CD4-positive, alpha-beta T cell treated with Interleukin-15 for 1 hour (primary cell): ENCODE measurements at regions not wholly inside any gene's neighbourhood (a gene's known extent, or its start where the extent isn't known, plus 50 kb on each side); places are given as distances from the start of the nearest gene placed in this dataset.
"Not testable (repeated sequence)": the region's sequence is repeated elsewhere in the genome, so short reads cannot be mapped to it uniquely, and the experiment has no call there.

ENCODE experiments used
- DNase-seq: peaks from one replicate; pipeline ENCODE4 v3.0.0-alpha.2; 2020

- DNase-seq, result no peak
Measured at GRCh38 chr1:213324859-213325258, 273.8 kb downstream of the RPS6KC1 start.

- DNase-seq, result no peak
Measured at GRCh38 chr1:213325482-213325881, 274.4 kb downstream of the RPS6KC1 start.

DNA sequence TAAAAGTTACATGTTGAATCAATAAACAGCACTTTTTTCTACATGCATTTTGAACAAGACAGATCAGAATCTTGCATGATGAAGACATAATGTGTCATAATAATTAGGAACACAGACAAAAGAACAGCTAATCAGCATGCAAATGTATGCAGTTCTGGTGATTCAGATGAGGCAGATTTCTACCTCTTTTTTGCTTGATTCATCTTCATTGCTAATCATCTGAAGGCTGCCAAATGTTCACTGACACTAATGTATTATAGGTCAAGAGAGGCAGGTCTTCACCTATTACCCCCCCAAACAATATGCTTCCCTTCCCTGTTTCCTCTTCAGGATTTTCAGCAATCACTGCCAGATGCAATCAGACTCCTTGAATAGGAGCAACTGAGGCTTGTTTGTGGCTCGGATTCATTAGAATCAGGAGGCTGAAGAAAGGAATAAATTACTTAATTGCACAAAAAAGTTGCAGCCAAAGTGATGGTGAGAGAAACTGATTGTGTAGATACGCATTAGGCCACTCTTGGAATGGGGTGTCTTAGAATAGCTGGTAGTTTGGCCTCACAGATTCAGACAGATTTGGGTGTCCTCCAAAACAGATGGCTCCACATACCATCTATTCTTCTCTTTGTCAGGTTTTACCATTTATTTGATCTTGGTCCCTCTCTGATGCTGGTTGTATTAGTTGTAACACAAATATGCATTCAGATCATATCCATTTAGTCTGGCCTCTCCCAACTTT, 275.4 kb downstream of the RPS6KC1 start:
- no peak for DNase-seq

- no peak for DNase-seq
Measured at GRCh38 chr1:213327017-213327667, 276.1 kb downstream of the RPS6KC1 start.

GRCh38 chr1:213329406-213330008, 278.5 kb downstream of the RPS6KC1 start:
- DNase-seq, result no peak

GRCh38 chr1:213330281-213330680, 279.2 kb downstream of the RPS6KC1 start:
- no peak for DNase-seq

- DNase-seq, result no peak
Measured at GRCh38 chr1:213331631-213332175, 280.7 kb downstream of the RPS6KC1 start.

DNA sequence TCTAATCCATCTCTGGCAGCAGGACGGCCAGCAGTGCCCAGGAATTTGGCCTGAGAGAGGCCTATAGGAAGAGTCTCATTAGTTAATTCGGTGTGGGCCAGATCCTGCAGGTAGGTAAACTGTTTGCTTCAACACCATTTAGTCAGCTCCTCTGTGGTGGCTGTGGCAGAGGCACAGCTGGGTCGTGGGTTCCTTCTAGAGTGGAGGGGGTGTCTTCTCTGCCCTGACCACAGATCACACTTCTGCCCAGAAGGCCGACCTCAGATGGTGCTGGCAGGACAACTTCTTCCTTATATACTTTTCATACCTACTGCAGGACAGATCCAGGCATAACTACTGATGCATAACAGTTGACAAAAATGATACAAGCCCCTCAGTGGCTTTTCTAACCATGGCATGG, 281.4 kb downstream of the RPS6KC1 start:
- DNase-seq, result no peak

- no peak for DNase-seq
Measured at GRCh38 chr1:213333121-213333520, 282.1 kb downstream of the RPS6KC1 start.

DNA sequence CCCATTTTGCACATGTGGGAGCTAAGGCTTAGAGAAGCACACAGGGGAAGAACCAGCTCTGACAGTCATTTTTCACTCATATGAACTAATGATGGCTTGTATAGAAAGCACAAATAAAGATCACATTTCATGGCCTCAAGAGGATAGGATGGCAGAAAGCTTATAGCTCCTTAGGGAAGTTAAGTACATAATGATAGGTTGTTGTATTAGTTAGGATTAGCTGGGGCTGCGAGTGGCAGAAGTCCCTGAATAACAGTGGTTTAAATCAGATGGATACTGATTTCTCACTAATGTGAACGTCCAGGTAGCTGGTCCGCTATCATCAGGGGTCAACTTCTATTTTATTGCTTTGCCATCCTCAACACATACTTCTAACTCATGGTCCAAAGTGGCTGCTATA, 284.0 kb downstream of the RPS6KC1 start:
- DNase-seq, result no peak

GRCh38 chr1:213337025-213337678, 286.1 kb downstream of the RPS6KC1 start:
- DNase-seq, result no peak

DNA sequence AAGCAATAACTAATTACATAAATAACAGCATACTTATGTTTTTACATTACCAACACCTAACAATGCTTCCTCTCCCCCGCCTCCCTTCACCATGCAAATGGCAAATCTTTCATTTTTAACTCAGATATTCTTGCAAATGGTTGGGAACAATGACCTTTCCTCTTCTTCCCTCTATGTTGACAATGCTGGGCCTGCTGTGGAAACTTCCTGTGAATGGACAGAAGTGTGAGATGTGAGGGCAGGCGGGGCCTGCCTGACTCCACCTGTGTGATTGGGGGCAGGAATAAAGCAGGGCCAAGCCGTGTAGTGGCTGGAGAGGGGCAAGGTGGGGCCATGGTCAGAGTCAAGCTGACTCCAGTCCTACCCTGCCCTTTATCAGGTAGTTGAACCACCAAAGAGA, 289.6 kb downstream of the RPS6KC1 start:
- DNase-seq, result no peak

DNA sequence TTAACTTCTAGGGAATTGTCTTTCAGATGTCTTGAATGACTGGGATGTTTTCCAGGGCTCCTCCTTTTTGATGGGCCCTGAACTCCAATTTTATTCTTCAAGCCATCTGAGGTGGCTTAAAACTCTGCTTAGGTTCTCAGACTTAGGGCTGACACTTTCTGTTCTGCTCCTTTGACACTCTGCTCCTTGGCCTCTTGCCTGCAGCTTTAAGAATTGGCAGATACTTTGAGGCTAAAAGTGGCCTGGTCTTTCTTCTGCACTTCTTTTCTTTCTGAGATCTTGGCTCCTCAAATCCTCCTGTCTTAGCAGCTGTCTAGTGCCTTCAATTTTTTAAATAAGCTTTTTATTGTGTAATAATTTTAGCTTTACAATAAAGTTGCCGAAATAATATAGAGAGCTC, 294.6 kb downstream of the RPS6KC1 start:
- DNase-seq, result no peak

GRCh38 chr1:213357403-213357802, 306.4 kb downstream of the RPS6KC1 start:
- DNase-seq, result no peak

DNA sequence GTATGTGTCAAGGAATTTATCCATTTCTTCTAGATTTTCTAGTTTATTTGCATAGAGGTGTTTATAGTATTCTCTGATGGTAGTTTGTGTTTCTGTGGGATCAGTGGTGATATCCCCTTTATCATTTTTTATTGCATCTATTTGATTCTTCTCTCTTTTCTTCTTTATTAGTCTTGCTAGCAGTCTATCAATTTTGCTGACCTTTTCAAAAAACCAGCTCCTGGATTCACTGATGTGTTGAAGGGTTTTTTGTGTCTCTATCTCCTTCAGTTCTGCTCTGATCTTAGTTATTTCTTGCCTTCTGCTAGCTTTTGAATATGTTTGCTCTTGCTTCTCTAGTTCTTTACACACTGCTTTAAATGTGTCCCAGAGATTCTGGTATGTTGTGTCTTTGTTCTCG, 307.3 kb downstream of the RPS6KC1 start:
- DNase-seq, result not testable (repeated sequence)

DNA sequence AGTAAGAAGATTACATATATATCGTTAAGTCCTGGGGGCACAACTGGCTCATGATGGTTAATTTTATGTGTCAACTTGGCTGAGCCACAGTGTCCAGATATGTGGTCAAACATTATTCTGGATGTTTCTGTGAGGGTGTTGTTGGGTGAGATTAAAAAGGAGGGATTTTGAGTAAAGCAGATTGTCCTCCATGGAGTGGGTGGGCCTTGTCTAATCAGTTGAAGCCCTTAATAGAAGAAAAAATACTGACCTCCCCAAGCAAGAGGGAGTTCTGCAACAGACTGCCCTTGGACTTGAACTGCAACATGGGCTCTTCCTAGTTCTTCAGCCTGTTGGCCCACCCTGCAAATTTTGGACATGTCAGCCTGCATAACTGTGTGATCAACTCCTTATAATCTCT, 311.6 kb downstream of the RPS6KC1 start:
- DNase-seq, result no peak

- DNase-seq, result no peak
Measured at GRCh38 chr1:213366141-213366831, 315.2 kb downstream of the RPS6KC1 start.

- no peak for DNase-seq
Measured at GRCh38 chr1:213369465-213369864, 318.4 kb downstream of the RPS6KC1 start.

DNA sequence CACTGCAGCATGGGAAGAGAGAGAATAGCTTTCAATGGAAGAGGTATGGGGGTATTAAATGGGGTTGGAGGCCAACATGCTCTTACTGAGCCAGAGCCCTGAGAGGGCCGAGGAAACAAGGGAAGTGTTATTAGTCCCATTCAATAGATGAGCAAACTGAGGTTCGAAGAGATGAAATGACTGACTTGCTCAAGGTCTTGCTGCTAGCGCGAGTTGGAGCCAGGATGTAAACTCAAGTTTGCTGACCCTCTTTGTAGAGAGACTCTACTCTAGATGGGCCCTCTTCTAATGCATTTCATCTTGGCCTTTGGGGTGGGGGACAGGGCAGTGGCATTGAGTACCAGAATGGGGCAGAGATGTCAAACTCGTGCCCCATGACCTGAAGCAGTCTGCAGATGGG, 319.5 kb downstream of the RPS6KC1 start:
- no peak for DNase-seq

DNA sequence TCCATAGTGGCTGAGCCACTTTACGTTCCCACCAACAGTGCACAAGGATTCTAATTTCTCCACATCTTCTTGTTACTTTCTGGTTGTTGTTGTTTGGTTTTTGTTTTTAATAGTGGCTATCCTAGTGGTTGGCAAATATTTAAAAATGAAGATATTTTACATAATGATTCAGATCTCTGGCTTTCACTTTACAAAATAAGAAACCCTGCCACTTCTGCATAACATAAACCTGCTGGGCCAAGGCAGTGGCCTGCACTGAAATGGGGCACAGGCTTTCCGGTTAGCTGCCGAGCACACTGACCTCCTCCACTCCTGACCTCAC, 320.4 kb downstream of the RPS6KC1 start:
- DNase-seq, result no peak

- no peak for DNase-seq
Measured at GRCh38 chr1:213371847-213372619, 321.0 kb downstream of the RPS6KC1 start.

DNA sequence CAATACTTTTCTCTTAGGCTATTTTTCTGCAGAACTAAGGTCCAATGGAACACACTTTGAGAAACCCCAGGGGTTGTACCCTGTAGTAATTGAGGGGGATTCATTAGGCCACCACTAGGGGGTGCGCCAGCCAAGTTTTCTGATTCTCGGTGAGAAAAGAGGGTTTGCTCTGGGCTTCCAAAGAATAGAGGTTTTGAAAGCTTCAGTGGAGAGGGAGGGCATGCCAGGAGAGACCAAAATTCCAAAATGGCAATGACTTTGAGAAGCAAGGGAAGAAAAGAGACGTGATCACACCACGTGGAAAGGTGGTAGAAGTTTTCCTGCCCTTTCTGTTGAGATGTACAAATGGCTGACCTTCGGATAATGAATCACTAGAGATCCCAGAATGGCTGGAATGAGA, 323.3 kb downstream of the RPS6KC1 start:
- no peak for DNase-seq
